Lung (tissue), 11 donors: ENCODE measurements at regions not wholly inside any gene's neighbourhood (a gene's known extent, or its start where the extent isn't known, plus 50 kb on each side); places are given as distances from the start of the nearest gene placed in this dataset.

Source experiments
- ATAC-seq: fragments of 200-7000 bp; cut with Tn5 transposase; one replicate; pipeline ENCODE4 v1.9.1; 2020; ENCODE audit warnings: moderate number of reproducible peaks; ENCODE audit not compliant: insufficient read depth, low FRiP score
- DNase-seq, 3 donors: peaks; one replicate each; pipeline ENCODE4 v3.0.0-alpha.2; 2013 to 2017
- H3K27ac ChIP-seq, 2 donors: one replicate each; pipeline ENCODE4 v1.5.1; 2013; ENCODE audit warnings: mild to moderate bottlenecking in 2 of 2, moderate library complexity in 2 of 2, control low read depth in 1 of 2, inconsistent platforms in 1 of 2, low read depth in 1 of 2, low read length in 1 of 2
- H3K27me3 ChIP-seq, 3 donors: one replicate each; pipeline ENCODE4 v1.5.1; 2013; ENCODE audit warnings: low read length in 2 of 3; ENCODE audit not compliant: control insufficient read depth in 3 of 3, insufficient read depth in 3 of 3
- H3K36me3 ChIP-seq, 4 donors: one replicate each; pipeline ENCODE4 v1.5.1; 2013; ENCODE audit warnings: low read length in 4 of 4, mild to moderate bottlenecking in 1 of 4, moderate library complexity in 1 of 4; ENCODE audit not compliant: control insufficient read depth in 4 of 4, insufficient read depth in 4 of 4
- H3K4me1 ChIP-seq, 5 donors: one replicate each; pipeline ENCODE4 v1.5.1; 2013; ENCODE audit warnings: low read length in 5 of 5, mild to moderate bottlenecking in 2 of 5, moderate library complexity in 1 of 5; ENCODE audit not compliant: control insufficient read depth in 5 of 5, insufficient read depth in 5 of 5
- H3K4me3 ChIP-seq: one replicate; pipeline ENCODE4 v1.5.1; 2013; ENCODE audit warnings: mild to moderate bottlenecking, control low read depth, moderate library complexity
- H3K9ac ChIP-seq, 2 donors: one replicate each; pipeline ENCODE4 v1.5.1; 2013; ENCODE audit warnings: low read length in 2 of 2, control low read depth in 1 of 2; ENCODE audit not compliant: insufficient read depth in 1 of 2
- H3K9me3 ChIP-seq, 4 donors: one replicate each; pipeline ENCODE4 v1.5.1; 2013; ENCODE audit warnings: low read length in 3 of 4, mild to moderate bottlenecking in 1 of 4, moderate library complexity in 1 of 4; ENCODE audit not compliant: control insufficient read depth in 4 of 4, insufficient read depth in 3 of 4
- CTCF ChIP-seq: IDR thresholded peaks from 2 replicates; pipeline ENCODE4 v1.5.1; 2012; ENCODE audit warnings: mild to moderate bottlenecking; ENCODE audit errors: control extremely low read depth, extremely low read depth
- WGBS, 2 donors: extraction: QIAGEN DNeasy Blood & Tissue Kit; methylation state at CpG; one replicate each; pipeline ENCODE4 v1.1.7; 2013; 5-methylcytosine and 5-hydroxymethylcytosine counted together
- donor health status: control.
- donor health status: control.
- donor health status: Bipolar disorder and iron deficiency.
- donor health status: healthy.
- donor health status: DM: yes; HTN: yes; CAD: no.

GRCh38 chr6:20334334-20334733 is 67.3 kb upstream of the E2F3 start:
- no peaks in the 10 kb centered on the region for H3K27me3 ChIP-seq
- TF ChIP-seq CTCF = no peak
- H3K4me1 ChIP-seq = no peaks in the 10 kb centered on the region
- H3K4me3 ChIP-seq = no peak overlapping the region
- no peak for ATAC-seq
- 91 to 96% methylated on average over 8 of the region's 8 CpGs for WGBS, 2 donors
- no peak overlapping the region for H3K9ac ChIP-seq
- H3K27ac ChIP-seq = no peak overlapping the region
- peaks cover 0 to 3% (median 0%) of the 10 kb centered on the region in 4 donors for H3K9me3 ChIP-seq
- DNase-seq = no peak
- H3K36me3 ChIP-seq = no peaks in the 10 kb centered on the region

- no peak overlapping the region for H3K27ac ChIP-seq
- H3K36me3 ChIP-seq = no peaks in the 10 kb centered on the region
- ATAC-seq (no peak), DNase-seq (no peak)
- H3K27me3 ChIP-seq = no peaks in the 10 kb centered on the region
- no peak overlapping the region for H3K9ac ChIP-seq
- H3K9me3 ChIP-seq = peaks cover 0 to 3% (median 0%) of the 10 kb centered on the region in 4 donors
- no peak for TF ChIP-seq CTCF
- no peaks in the 10 kb centered on the region for H3K4me1 ChIP-seq
- WGBS, 2 donors = 91 to 96% methylated on average over 1 of the region's 1 CpG
- no peak overlapping the region for H3K4me3 ChIP-seq
Observed at GRCh38 chr6:20334962-20335361, 66.7 kb upstream of the E2F3 start.

- no peak for TF ChIP-seq CTCF
- no peak overlapping the region for H3K27ac ChIP-seq
- no peaks in the 10 kb centered on the region for H3K36me3 ChIP-seq
- DNase-seq = no peak
- ATAC-seq = no peak
- H3K9ac ChIP-seq = no peak overlapping the region
- 23 to 30% methylated on average over 4 of the region's 4 CpGs for WGBS, 2 donors
- H3K27me3 ChIP-seq = no peaks in the 10 kb centered on the region
- no peak overlapping the region for H3K4me3 ChIP-seq
- H3K4me1 ChIP-seq = no peaks in the 10 kb centered on the region
- peaks cover 0 to 6% (median 0%) of the 10 kb centered on the region in 4 donors for H3K9me3 ChIP-seq
Observed at GRCh38 chr6:20335872-20336271, 65.8 kb upstream of the E2F3 start.

- Histone ChIP-seq H3K4me1 (no peaks in the 10 kb centered on the region), H3K27me3 (peaks cover 0 to 2% (median 0%) of the 10 kb centered on the region in 3 donors), H3K9me3 (peaks cover 0 to 3% (median 0%) of the 10 kb centered on the region in 4 donors), H3K27ac (no peak overlapping the region), H3K9ac (no peak overlapping the region), H3K36me3 (no peaks in the 10 kb centered on the region), H3K4me3 (no peak overlapping the region)
- TF ChIP-seq CTCF = no peak
- WGBS, 2 donors = 93% methylated on average over 2 of the region's 2 CpGs
- no peak for DNase-seq
- no peak for ATAC-seq
Observed at GRCh38 chr6:20338156-20338555, 63.5 kb upstream of the E2F3 start.
